ENCODE measurements at regions not wholly inside any gene's neighbourhood (a gene's known extent, or its start where the extent isn't known, plus 50 kb on each side); places are given as distances from the start of the nearest gene placed in this dataset.

- no peak for TF ChIP-seq EZH2 (IDR thresholded peaks at IDR 0.05; ENCODE audit: borderline replicate concordance, low read length)
- TF ChIP-seq CTCF (conservative IDR thresholded peaks at IDR 0.05 in 1 of 2, IDR thresholded peaks at IDR 0.05 in 1 of 2; ENCODE audit: extremely low read depth in 1 of 2, insufficient read depth in 1 of 2, low read depth in 1 of 2, low read length in 2 of 2), result no peak
Measured at GRCh38 chr21:22703521-22703920, 1705.3 kb downstream of the NCAM2 start.

Data from mammary epithelial cell (primary cell).